BE2C (cell line): ENCODE measurements at regions not wholly inside any gene's neighbourhood (a gene's known extent, or its start where the extent isn't known, plus 50 kb on each side); places are given as distances from the start of the nearest gene placed in this dataset.

Experiments
- DNase-seq: peaks from one replicate; pipeline ENCODE4 v3.0.0-alpha.2; 2020
- H3K27me3 ChIP-seq: fragments of 250-450 bp; sonication (Bioruptor Pico); 2 replicates; pipeline ENCODE4 v1.5.1; 2020; ENCODE audit warnings: mild to moderate bottlenecking
- H3K36me3 ChIP-seq: fragments of 250-450 bp; sonication (Bioruptor Pico); 2 replicates; pipeline ENCODE4 v1.5.1; 2020; ENCODE audit warnings: mild to moderate bottlenecking
- H3K4me1 ChIP-seq: fragments of 250-450 bp; sonication (Bioruptor Pico); 2 replicates; pipeline ENCODE4 v1.5.1; 2020
- H3K4me3 ChIP-seq: 2 replicates; pipeline ENCODE4 v1.5.1; 2011; ENCODE audit warnings: low read depth, low read length
- H3K9me3 ChIP-seq: fragments of 250-450 bp; sonication (Bioruptor Pico); 2 replicates; pipeline ENCODE4 v1.5.1; 2020
- CTCF ChIP-seq: IDR thresholded peaks from 2 replicates; pipeline ENCODE4 v1.5.1; 2012; ENCODE audit warnings: mild to moderate bottlenecking, low read depth, low read length

- no peak for TF ChIP-seq CTCF
- Histone ChIP-seq H3K9me3 (no peaks in the 10 kb centered on the region; the same call in 1 of the 2 replicates), H3K4me3 (no peak overlapping the region), H3K27me3 (no peaks in the 10 kb centered on the region), H3K4me1 (no peaks in the 10 kb centered on the region), H3K36me3 (no peaks in the 10 kb centered on the region)
- no peak for DNase-seq
Observed at GRCh38 chr9:74317235-74317634, 179.9 kb upstream of the RORB start.

GRCh38 chr9:74321396-74321795, 175.7 kb upstream of the RORB start:
- Histone ChIP-seq H3K4me1 (no peaks in the 10 kb centered on the region), H3K4me3 (no peak overlapping the region), H3K9me3 (no peaks in the 10 kb centered on the region; the same call in 1 of the 2 replicates), H3K27me3 (no peaks in the 10 kb centered on the region), H3K36me3 (no peaks in the 10 kb centered on the region)
- no peak for TF ChIP-seq CTCF
- no peak for DNase-seq

- no peak for TF ChIP-seq CTCF
- Histone ChIP-seq H3K4me3 (no peak overlapping the region), H3K9me3 (no peaks in the 10 kb centered on the region; the same call in 1 of the 2 replicates), H3K36me3 (no peaks in the 10 kb centered on the region), H3K27me3 (no peaks in the 10 kb centered on the region), H3K4me1 (no peaks in the 10 kb centered on the region)
- DNase-seq, result no peak
Observed at GRCh38 chr9:74322661-74323314, 174.3 kb upstream of the RORB start.

GRCh38 chr9:74330487-74331214, 166.5 kb upstream of the RORB start:
- no peaks in the 10 kb centered on the region for H3K36me3 ChIP-seq
- no peaks in the 10 kb centered on the region for H3K4me1 ChIP-seq
- H3K27me3 ChIP-seq, result no peaks in the 10 kb centered on the region
- H3K9me3 ChIP-seq, result no peaks in the 10 kb centered on the region
- H3K4me3 ChIP-seq, result no peak overlapping the region
- TF ChIP-seq CTCF, result no peak
- DNase-seq, result no peak

- Histone ChIP-seq H3K9me3 (no peaks in the 10 kb centered on the region), H3K4me3 (no peak overlapping the region), H3K4me1 (no peaks in the 10 kb centered on the region), H3K36me3 (no peaks in the 10 kb centered on the region), H3K27me3 (no peaks in the 10 kb centered on the region)
- no peak for TF ChIP-seq CTCF
- DNase-seq, result no peak
Observed at GRCh38 chr9:74331607-74332006, 165.5 kb upstream of the RORB start.

GRCh38 chr9:74333384-74334032, 163.6 kb upstream of the RORB start:
- DNase-seq, result no peak
- Histone ChIP-seq H3K4me1 (no peaks in the 10 kb centered on the region), H3K9me3 (no peaks in the 10 kb centered on the region), H3K4me3 (no peak overlapping the region), H3K36me3 (no peaks in the 10 kb centered on the region), H3K27me3 (no peaks in the 10 kb centered on the region)
- TF ChIP-seq CTCF, result no peak
